ENCODE measurements at regions not wholly inside any gene's neighbourhood (a gene's known extent, or its start where the extent isn't known, plus 50 kb on each side); places are given as distances from the start of the nearest gene placed in this dataset.

- TF ChIP-seq CTCF (IDR thresholded peaks at IDR 0.05; ENCODE audit: low read length): no peak
- TF ChIP-seq EZH2phosphoT487 (IDR thresholded peaks at IDR 0.05; ENCODE audit: low read length): no peak
- no peak for TF ChIP-seq EZH2 (optimal IDR thresholded peaks at IDR 0.05; ENCODE audit: low read depth, low read length)
These were observed 277.8 kb upstream of the FOXF1 start for GRCh38 chr16:86232496-86232895.
